ENCODE measurements at regions not wholly inside any gene's neighbourhood (a gene's known extent, or its start where the extent isn't known, plus 50 kb on each side); places are given as distances from the start of the nearest gene placed in this dataset.

DNA sequence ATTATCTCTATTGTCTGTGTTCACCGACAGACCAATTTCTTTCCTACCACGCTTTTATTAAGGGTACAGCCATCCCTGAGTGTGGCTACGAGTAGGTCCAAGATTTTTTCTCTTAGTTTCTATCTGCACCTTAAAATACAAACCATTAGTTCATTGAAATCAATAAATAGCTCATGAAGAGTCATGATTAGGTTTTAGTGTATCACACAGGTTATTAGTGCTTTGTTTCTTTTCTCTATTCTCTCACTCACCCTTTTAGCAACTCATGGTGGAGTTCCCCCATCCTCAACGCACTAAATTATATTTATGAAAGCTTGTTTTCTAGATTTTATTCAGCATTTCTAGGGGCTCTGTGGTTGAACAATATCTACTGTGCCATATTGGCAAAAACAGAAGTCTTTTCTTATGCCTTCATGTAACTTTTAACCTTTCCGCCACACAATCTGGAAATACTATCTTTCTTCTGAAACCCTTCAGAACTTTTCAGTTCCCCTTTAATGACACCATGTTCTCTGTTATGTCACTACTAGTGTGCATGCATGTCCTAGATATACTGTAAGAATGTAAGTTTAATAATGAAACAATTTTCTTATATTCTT lies 128.2 kb upstream of the LAMA2 start:
- ATAC-seq, result no peak
- TF ChIP-seq ESRRG (CRISPR knock-in tag; IDR thresholded peaks at IDR 0.05), result no peak
- no peak for TF ChIP-seq TOX (CRISPR knock-in tag; IDR thresholded peaks at IDR 0.05; ENCODE audit: borderline replicate concordance)
- TF ChIP-seq ISL1 (CRISPR knock-in tag; IDR thresholded peaks at IDR 0.05), result no peak
- TF ChIP-seq, protein P1, sequence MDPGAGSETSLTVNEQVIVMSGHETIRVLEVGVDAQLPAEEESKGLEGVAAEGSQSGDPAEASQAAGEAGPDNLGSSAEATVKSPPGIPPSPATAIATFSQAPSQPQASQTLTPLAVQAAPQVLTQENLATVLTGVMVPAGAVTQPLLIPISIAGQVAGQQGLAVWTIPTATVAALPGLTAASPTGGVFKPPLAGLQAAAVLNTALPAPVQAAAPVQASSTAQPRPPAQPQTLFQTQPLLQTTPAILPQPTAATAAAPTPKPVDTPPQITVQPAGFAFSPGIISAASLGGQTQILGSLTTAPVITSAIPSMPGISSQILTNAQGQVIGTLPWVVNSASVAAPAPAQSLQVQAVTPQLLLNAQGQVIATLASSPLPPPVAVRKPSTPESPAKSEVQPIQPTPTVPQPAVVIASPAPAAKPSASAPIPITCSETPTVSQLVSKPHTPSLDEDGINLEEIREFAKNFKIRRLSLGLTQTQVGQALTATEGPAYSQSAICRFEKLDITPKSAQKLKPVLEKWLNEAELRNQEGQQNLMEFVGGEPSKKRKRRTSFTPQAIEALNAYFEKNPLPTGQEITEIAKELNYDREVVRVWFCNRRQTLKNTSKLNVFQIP (CRISPR knock-in tag; IDR thresholded peaks at IDR 0.05; ENCODE audit: borderline replicate concordance, low read depth), result no peak
- no peak for TF ChIP-seq ZFP30 (CRISPR knock-in tag; IDR thresholded peaks at IDR 0.05)
- TF ChIP-seq, protein P2, sequence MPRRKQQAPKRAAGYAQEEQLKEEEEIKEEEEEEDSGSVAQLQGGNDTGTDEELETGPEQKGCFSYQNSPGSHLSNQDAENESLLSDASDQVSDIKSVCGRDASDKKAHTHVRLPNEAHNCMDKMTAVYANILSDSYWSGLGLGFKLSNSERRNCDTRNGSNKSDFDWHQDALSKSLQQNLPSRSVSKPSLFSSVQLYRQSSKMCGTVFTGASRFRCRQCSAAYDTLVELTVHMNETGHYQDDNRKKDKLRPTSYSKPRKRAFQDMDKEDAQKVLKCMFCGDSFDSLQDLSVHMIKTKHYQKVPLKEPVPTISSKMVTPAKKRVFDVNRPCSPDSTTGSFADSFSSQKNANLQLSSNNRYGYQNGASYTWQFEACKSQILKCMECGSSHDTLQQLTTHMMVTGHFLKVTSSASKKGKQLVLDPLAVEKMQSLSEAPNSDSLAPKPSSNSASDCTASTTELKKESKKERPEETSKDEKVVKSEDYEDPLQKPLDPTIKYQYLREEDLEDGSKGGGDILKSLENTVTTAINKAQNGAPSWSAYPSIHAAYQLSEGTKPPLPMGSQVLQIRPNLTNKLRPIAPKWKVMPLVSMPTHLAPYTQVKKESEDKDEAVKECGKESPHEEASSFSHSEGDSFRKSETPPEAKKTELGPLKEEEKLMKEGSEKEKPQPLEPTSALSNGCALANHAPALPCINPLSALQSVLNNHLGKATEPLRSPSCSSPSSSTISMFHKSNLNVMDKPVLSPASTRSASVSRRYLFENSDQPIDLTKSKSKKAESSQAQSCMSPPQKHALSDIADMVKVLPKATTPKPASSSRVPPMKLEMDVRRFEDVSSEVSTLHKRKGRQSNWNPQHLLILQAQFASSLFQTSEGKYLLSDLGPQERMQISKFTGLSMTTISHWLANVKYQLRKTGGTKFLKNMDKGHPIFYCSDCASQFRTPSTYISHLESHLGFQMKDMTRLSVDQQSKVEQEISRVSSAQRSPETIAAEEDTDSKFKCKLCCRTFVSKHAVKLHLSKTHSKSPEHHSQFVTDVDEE (CRISPR knock-in tag; IDR thresholded peaks at IDR 0.05), result no peak
- no peak for TF ChIP-seq CSDC2 (CRISPR knock-in tag; IDR thresholded peaks at IDR 0.05)
- TF ChIP-seq TCF4 (CRISPR knock-in tag; IDR thresholded peaks at IDR 0.05; ENCODE audit: borderline replicate concordance), result no peak
- no peak for TF ChIP-seq ZC3H10 (CRISPR knock-in tag; IDR thresholded peaks at IDR 0.05)
- no peak for TF ChIP-seq ZFP3 (CRISPR knock-in tag; IDR thresholded peaks at IDR 0.05)
- no peak for TF ChIP-seq ZNF565 (CRISPR knock-in tag; conservative IDR thresholded peaks at IDR 0.05; ENCODE audit: low read depth)

DNA sequence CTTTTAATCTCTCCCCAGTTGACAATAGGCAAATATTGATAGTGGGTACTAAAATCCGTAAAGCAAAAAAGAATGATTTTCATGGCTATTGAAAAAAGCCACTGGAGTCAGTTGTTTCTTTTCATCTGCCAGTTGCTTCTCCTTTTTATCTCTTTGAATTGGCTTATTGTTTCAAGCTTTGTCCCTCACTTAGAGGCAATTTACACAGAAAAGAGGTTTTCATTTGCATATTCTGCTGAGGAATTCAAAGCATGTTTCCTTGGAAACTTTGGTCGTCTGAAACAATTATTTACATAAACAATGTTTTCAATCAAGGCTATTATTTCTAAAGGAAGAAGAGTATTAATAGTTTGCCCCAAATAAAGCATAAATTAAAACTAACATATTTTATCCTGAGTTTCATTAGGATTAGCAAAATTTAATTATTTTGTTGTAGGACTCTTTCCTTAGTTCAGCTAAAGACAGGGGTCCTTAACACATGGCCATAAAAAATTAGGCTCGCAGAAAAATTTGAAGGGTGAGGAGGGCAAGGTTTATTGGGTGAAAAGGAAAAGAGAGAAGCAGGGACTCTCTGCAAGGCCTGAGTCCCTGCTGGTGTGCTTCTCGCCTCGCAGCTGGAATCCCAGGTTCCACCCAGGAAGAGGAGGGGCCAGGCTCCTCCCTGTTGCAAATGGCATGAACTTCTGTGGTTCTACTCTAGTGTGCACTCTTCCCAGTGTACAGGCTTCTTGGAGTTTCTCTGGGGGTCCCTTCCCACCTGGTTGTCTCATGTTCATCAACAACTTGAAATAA lies 138.8 kb upstream of the LAMA2 start:
- TF ChIP-seq, protein P3, sequence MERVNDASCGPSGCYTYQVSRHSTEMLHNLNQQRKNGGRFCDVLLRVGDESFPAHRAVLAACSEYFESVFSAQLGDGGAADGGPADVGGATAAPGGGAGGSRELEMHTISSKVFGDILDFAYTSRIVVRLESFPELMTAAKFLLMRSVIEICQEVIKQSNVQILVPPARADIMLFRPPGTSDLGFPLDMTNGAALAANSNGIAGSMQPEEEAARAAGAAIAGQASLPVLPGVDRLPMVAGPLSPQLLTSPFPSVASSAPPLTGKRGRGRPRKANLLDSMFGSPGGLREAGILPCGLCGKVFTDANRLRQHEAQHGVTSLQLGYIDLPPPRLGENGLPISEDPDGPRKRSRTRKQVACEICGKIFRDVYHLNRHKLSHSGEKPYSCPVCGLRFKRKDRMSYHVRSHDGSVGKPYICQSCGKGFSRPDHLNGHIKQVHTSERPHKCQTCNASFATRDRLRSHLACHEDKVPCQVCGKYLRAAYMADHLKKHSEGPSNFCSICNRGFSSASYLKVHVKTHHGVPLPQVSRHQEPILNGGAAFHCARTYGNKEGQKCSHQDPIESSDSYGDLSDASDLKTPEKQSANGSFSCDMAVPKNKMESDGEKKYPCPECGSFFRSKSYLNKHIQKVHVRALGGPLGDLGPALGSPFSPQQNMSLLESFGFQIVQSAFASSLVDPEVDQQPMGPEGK (CRISPR knock-in tag; IDR thresholded peaks at IDR 0.05; ENCODE audit: borderline replicate concordance), result no peak
- TF ChIP-seq ZFP30 (CRISPR knock-in tag; IDR thresholded peaks at IDR 0.05), result no peak
- TF ChIP-seq ZC3H10 (CRISPR knock-in tag; IDR thresholded peaks at IDR 0.05), result no peak
- TF ChIP-seq ESRRG (CRISPR knock-in tag; IDR thresholded peaks at IDR 0.05), result no peak
- no peak for TF ChIP-seq TCF4 (CRISPR knock-in tag; IDR thresholded peaks at IDR 0.05; ENCODE audit: borderline replicate concordance)
- no peak for TF ChIP-seq BACH2 (CRISPR knock-in tag; IDR thresholded peaks at IDR 0.05; ENCODE audit: borderline replicate concordance)
- no peak for TF ChIP-seq ZNF8 (CRISPR knock-in tag; IDR thresholded peaks at IDR 0.05)
- TF ChIP-seq RARB (CRISPR knock-in tag; IDR thresholded peaks at IDR 0.05), result no peak
- no peak for TF ChIP-seq PPARA (CRISPR knock-in tag; IDR thresholded peaks at IDR 0.05; ENCODE audit: borderline replicate concordance)
- no peak for TF ChIP-seq ZFP3 (CRISPR knock-in tag; IDR thresholded peaks at IDR 0.05)
- TF ChIP-seq, protein P4, sequence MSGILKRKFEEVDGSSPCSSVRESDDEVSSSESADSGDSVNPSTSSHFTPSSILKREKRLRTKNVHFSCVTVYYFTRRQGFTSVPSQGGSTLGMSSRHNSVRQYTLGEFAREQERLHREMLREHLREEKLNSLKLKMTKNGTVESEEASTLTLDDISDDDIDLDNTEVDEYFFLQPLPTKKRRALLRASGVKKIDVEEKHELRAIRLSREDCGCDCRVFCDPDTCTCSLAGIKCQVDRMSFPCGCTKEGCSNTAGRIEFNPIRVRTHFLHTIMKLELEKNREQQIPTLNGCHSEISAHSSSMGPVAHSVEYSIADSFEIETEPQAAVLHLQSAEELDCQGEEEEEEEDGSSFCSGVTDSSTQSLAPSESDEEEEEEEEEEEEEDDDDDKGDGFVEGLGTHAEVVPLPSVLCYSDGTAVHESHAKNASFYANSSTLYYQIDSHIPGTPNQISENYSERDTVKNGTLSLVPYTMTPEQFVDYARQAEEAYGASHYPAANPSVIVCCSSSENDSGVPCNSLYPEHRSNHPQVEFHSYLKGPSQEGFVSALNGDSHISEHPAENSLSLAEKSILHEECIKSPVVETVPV (CRISPR knock-in tag; IDR thresholded peaks at IDR 0.05), result no peak
- no peak for TF ChIP-seq ARNTL (CRISPR knock-in tag; IDR thresholded peaks at IDR 0.05; ENCODE audit: borderline replicate concordance, low read depth)
- no peak for TF ChIP-seq GLIS3 (CRISPR knock-in tag; IDR thresholded peaks at IDR 0.05)
- TF ChIP-seq, protein P5, sequence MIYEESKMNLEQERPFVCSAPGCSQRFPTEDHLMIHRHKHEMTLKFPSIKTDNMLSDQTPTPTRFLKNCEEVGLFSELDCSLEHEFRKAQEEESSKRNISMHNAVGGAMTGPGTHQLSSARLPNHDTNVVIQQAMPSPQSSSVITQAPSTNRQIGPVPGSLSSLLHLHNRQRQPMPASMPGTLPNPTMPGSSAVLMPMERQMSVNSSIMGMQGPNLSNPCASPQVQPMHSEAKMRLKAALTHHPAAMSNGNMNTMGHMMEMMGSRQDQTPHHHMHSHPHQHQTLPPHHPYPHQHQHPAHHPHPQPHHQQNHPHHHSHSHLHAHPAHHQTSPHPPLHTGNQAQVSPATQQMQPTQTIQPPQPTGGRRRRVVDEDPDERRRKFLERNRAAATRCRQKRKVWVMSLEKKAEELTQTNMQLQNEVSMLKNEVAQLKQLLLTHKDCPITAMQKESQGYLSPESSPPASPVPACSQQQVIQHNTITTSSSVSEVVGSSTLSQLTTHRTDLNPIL (CRISPR knock-in tag; IDR thresholded peaks at IDR 0.05; ENCODE audit: low read depth), result no peak
- TF ChIP-seq, protein P1 (CRISPR knock-in tag; IDR thresholded peaks at IDR 0.05; ENCODE audit: borderline replicate concordance, low read depth), result no peak
- no peak for TF ChIP-seq CSDC2 (CRISPR knock-in tag; IDR thresholded peaks at IDR 0.05)
- TF ChIP-seq ZNF565 (CRISPR knock-in tag; conservative IDR thresholded peaks at IDR 0.05; ENCODE audit: low read depth), result no peak
- ATAC-seq, result no peak

Measured in SK-N-SH treated with all-trans-retinoic acid at 6 μM for 48 hours (cell line).